Tibial nerve (tissue), 4 donors: ENCODE measurements at regions not wholly inside any gene's neighbourhood (a gene's known extent, or its start where the extent isn't known, plus 50 kb on each side); places are given as distances from the start of the nearest gene placed in this dataset.
"Not testable (repeated sequence)": the region's sequence is repeated elsewhere in the genome, so short reads cannot be mapped to it uniquely, and the experiment has no call there.

ENCODE experiments used
- DNase-seq, 2 donors: peaks; one replicate each; pipeline ENCODE4 v3.0.0-alpha.2; 2019; ENCODE audit warnings: low spot score in 2 of 2
- H3K27ac ChIP-seq, 4 donors: fragments of 200-600 bp; sonication (generic) in 3 of 4; one replicate each; pipeline ENCODE4 v1.5.1; 2017 to 2019; ENCODE audit warnings: mild to moderate bottlenecking in 1 of 4
- H3K27me3 ChIP-seq, 2 donors: fragments of 200-600 bp; sonication (generic) in 1 of 2; one replicate each; pipeline versions ENCODE4 v1.5.1 to v1.6.0; 2017 to 2019
- H3K36me3 ChIP-seq, 3 donors: fragments of 200-600 bp; sonication (generic); one replicate each; pipeline ENCODE4 v1.5.1; 2018 to 2019
- H3K4me1 ChIP-seq, 4 donors: fragments of 200-600 bp; sonication (generic) in 3 of 4; one replicate each; pipeline ENCODE4 v1.5.1; 2017 to 2019
- H3K4me3 ChIP-seq, 4 donors: fragments of 200-600 bp; sonication (generic) in 3 of 4; one replicate each; pipeline ENCODE4 v1.5.1; 2017 to 2019; ENCODE audit warnings: mild to moderate bottlenecking in 1 of 4, moderate library complexity in 1 of 4
- H3K9me3 ChIP-seq, 4 donors: fragments of 200-600 bp; sonication (generic) in 3 of 4; one replicate each; pipeline ENCODE4 v1.5.1; 2017 to 2019
- CTCF ChIP-seq, 5 experiments: fragments of 200-600 bp in 3 of 5; fragments of 450-650 bp in 2 of 5; sonication (generic) in 3 of 5; IDR thresholded peaks; one replicate each; pipeline ENCODE4 v1.5.1; 2016 to 2019; ENCODE audit warnings: antibody characterized with exemption in 5 of 5, mild to moderate bottlenecking in 3 of 5, moderate library complexity in 2 of 5
- EP300 ChIP-seq, 2 donors: sonication (generic); formaldehyde crosslinking; IDR thresholded peaks; one replicate each; pipeline ENCODE4 v1.6.1; 2017; ENCODE audit warnings: antibody characterized with exemption in 2 of 2, mild to moderate bottlenecking in 1 of 2
- POLR2A ChIP-seq, 2 donors: fragments of 450-650 bp; IDR thresholded peaks; one replicate each; pipeline ENCODE4 v1.6.1; 2017; ENCODE audit warnings: antibody characterized with exemption in 2 of 2, mild to moderate bottlenecking in 2 of 2, moderate library complexity in 2 of 2
- WGBS, 2 donors: methylation state at CpG; one replicate each; pipeline ENCODE4 v1.1.5; 2018; 5-methylcytosine and 5-hydroxymethylcytosine counted together

GRCh38 chr6:6756526-6756925 lies 168.0 kb downstream of the LY86 start:
- no peak for TF ChIP-seq POLR2A (IDR thresholded peaks at IDR 0.05)
- TF ChIP-seq CTCF (IDR thresholded peaks at IDR 0.05) = no peak
- no peak for TF ChIP-seq EP300 (IDR thresholded peaks at IDR 0.05)
- H3K27me3 ChIP-seq = no peaks in the 10 kb centered on the region
- H3K27ac ChIP-seq = no peak overlapping the region
- H3K4me1 ChIP-seq = peaks cover 0 to 24% (median 13%) of the 10 kb centered on the region in 4 donors
- H3K9me3 ChIP-seq = no peaks in the 10 kb centered on the region
- no peak for DNase-seq
- H3K4me3 ChIP-seq = no peak overlapping the region
- WGBS, 2 donors = 68 to 70% methylated on average over 3 of the region's 3 CpGs
- H3K36me3 ChIP-seq = no peaks in the 10 kb centered on the region

- peak overlapping the region in 1 of 4 donors; percentile 59 for H3K27ac ChIP-seq
- DNase-seq = no peak
- no peaks in the 10 kb centered on the region for H3K9me3 ChIP-seq
- TF ChIP-seq EP300 (IDR thresholded peaks at IDR 0.05) (no peak), POLR2A (IDR thresholded peaks at IDR 0.05) (no peak), CTCF (IDR thresholded peaks at IDR 0.05) (no peak)
- H3K27me3 ChIP-seq = no peaks in the 10 kb centered on the region
- H3K4me1 ChIP-seq = peaks cover 0 to 13% (median 6%) of the 10 kb centered on the region in 4 donors
- H3K4me3 ChIP-seq = no peak overlapping the region
- no peaks in the 10 kb centered on the region for H3K36me3 ChIP-seq
- WGBS, 2 donors = 48 to 56% methylated on average over 3 of the region's 3 CpGs
These were observed 170.0 kb downstream of the LY86 start for GRCh38 chr6:6758546-6758914.

- peaks cover 0 to 13% (median 6%) of the 10 kb centered on the region in 4 donors for H3K4me1 ChIP-seq
- no peaks in the 10 kb centered on the region for H3K27me3 ChIP-seq
- no peaks in the 10 kb centered on the region for H3K9me3 ChIP-seq
- no peaks in the 10 kb centered on the region for H3K36me3 ChIP-seq
- H3K4me3 ChIP-seq = peak overlapping the region in 1 of 4 donors; percentile 1
- peak overlapping the region in 1 of 4 donors; percentile 59 for H3K27ac ChIP-seq
- peak; percentile 19 to 65 (median 41) for TF ChIP-seq CTCF (IDR thresholded peaks at IDR 0.05)
- no peak for TF ChIP-seq POLR2A (IDR thresholded peaks at IDR 0.05)
- TF ChIP-seq EP300 (IDR thresholded peaks at IDR 0.05) = peak in 1 of 2 donors; percentile 43
- DNase-seq = peak; percentile 29 to 83
- WGBS, 2 donors = 14 to 17% methylated on average over 22 of the region's 22 CpGs
These were observed 170.6 kb downstream of the LY86 start for GRCh38 chr6:6758915-6759654.

GRCh38 chr6:6760002-6760401 lies 171.5 kb downstream of the LY86 start:
- no peaks in the 10 kb centered on the region for H3K36me3 ChIP-seq
- H3K27me3 ChIP-seq = no peaks in the 10 kb centered on the region
- WGBS, 2 donors = 69 to 89% methylated on average over 3 of the region's 3 CpGs
- peaks cover 0 to 13% (median 6%) of the 10 kb centered on the region in 4 donors for H3K4me1 ChIP-seq
- no peak for DNase-seq
- peak overlapping the region in 1 of 4 donors; percentile 59 for H3K27ac ChIP-seq
- no peaks in the 10 kb centered on the region for H3K9me3 ChIP-seq
- TF ChIP-seq POLR2A (IDR thresholded peaks at IDR 0.05) (no peak), CTCF (IDR thresholded peaks at IDR 0.05) (no peak), EP300 (IDR thresholded peaks at IDR 0.05) (no peak)
- no peak overlapping the region for H3K4me3 ChIP-seq

GRCh38 chr6:6762566-6762965 lies 174.0 kb downstream of the LY86 start:
- H3K4me1 ChIP-seq = peaks cover 0 to 13% (median 6%) of the 10 kb centered on the region in 4 donors
- H3K27ac ChIP-seq, DNase-seq, H3K36me3 ChIP-seq, H3K9me3 ChIP-seq, H3K4me3 ChIP-seq, H3K27me3 ChIP-seq: not testable (repeated sequence)
- WGBS, 2 donors = 95 to 96% methylated on average over 27 of the region's 27 CpGs
